SU-DHL-6 (cell line): ENCODE measurements at regions not wholly inside any gene's neighbourhood (a gene's known extent, or its start where the extent isn't known, plus 50 kb on each side); places are given as distances from the start of the nearest gene placed in this dataset.

Experiments used
- CTCF ChIP-seq: fragments of 200-600 bp; sonication (generic); IDR thresholded peaks from one replicate; pipeline ENCODE4 v1.5.1; 2017; ENCODE audit warnings: antibody characterized with exemption, mild to moderate bottlenecking, low read length, moderate library complexity; ENCODE audit not compliant: insufficient read depth, poor library complexity, severe bottlenecking
- EZH2phosphoT487 ChIP-seq: fragments of 200-600 bp; sonication (generic), shearing (Covaris generic); conservative IDR thresholded peaks from 2 replicates; pipeline ENCODE4 v1.6.1; 2018; ENCODE audit warnings: mild to moderate bottlenecking, antibody characterized with exemption, low read length, moderate library complexity, mixed read lengths

- TF ChIP-seq CTCF (no peak), EZH2phosphoT487 (no peak)
These were observed 335.6 kb upstream of the SALL3 start for GRCh38 chr18:78643981-78644380.
